Body of pancreas (tissue), 4 donors: ENCODE measurements at regions not wholly inside any gene's neighbourhood (a gene's known extent, or its start where the extent isn't known, plus 50 kb on each side); places are given as distances from the start of the nearest gene placed in this dataset.

Source experiments
- CTCF ChIP-seq, 7 experiments: fragments of 450-650 bp in 4 of 7; fragments of 200-600 bp in 3 of 7; sonication (generic) in 3 of 7; IDR thresholded peaks; one replicate each; pipeline ENCODE4 v1.5.1; 2016 to 2019; ENCODE audit warnings: antibody characterized with exemption in 7 of 7
- POLR2A ChIP-seq, 3 donors: fragments of 450-650 bp; IDR thresholded peaks; one replicate each; pipeline ENCODE4 v1.6.1; 2016; ENCODE audit warnings: antibody characterized with exemption in 3 of 3, mild to moderate bottlenecking in 2 of 3

- no peak for TF ChIP-seq CTCF (IDR thresholded peaks at IDR 0.05)
- TF ChIP-seq POLR2A (IDR thresholded peaks at IDR 0.05) = no peak
These were observed 581.6 kb upstream of the SGCG start for GRCh38 chr13:22599156-22599555.
